SK-N-SH treated with all-trans-retinoic acid at 6 μM for 48 hours (cell line): ENCODE measurements at regions not wholly inside any gene's neighbourhood (a gene's known extent, or its start where the extent isn't known, plus 50 kb on each side); places are given as distances from the start of the nearest gene placed in this dataset.

Experiments used
- ARNTL ChIP-seq: fragments of 450-650 bp; formaldehyde crosslinking; IDR thresholded peaks from 2 replicates; pipeline ENCODE4 v1.5.0; 2020; ENCODE audit warnings: low read depth, mild to moderate bottlenecking, moderate library complexity, borderline replicate concordance
- CSDC2 ChIP-seq: fragments of 250-450 bp; sonication (Bioruptor Pico); IDR thresholded peaks from 2 replicates; pipeline ENCODE4 v1.5.0; 2020; ENCODE audit warnings: mild to moderate bottlenecking, moderate library complexity
- ESRRG ChIP-seq: fragments of 250-450 bp; sonication (Bioruptor Pico); IDR thresholded peaks from 2 replicates; pipeline ENCODE4 v1.6.1; 2021; ENCODE audit warnings: mild to moderate bottlenecking
- GLIS3 ChIP-seq: fragments of 250-450 bp; sonication (Bioruptor Pico); IDR thresholded peaks from 2 replicates; pipeline ENCODE4 v1.5.0; 2020; ENCODE audit warnings: mild to moderate bottlenecking, moderate library complexity
- PPARA ChIP-seq: fragments of 250-450 bp; sonication (Bioruptor Pico); IDR thresholded peaks from 2 replicates; pipeline ENCODE4 v1.5.0; 2020; ENCODE audit warnings: mild to moderate bottlenecking, borderline replicate concordance
- TOX ChIP-seq: fragments of 250-450 bp; sonication (Bioruptor Pico); IDR thresholded peaks from 2 replicates; pipeline ENCODE4 v1.8.0; 2021; ENCODE audit warnings: mild to moderate bottlenecking, moderate library complexity, borderline replicate concordance
- ZNF8 ChIP-seq: fragments of 450-650 bp; formaldehyde crosslinking; IDR thresholded peaks from 2 replicates; pipeline ENCODE4 v1.5.0; 2020; ENCODE audit warnings: mild to moderate bottlenecking, moderate library complexity
- TF ChIP-seq, protein P1 (sequence below): fragments of 250-450 bp; sonication (Bioruptor Pico); IDR thresholded peaks from 2 replicates; pipeline ENCODE4 v1.8.0; 2020; ENCODE audit warnings: mild to moderate bottlenecking, moderate library complexity, borderline replicate concordance
- TF ChIP-seq, protein P2 (sequence below): fragments of 250-450 bp; sonication (Bioruptor Pico); IDR thresholded peaks from 2 replicates; pipeline ENCODE4 v1.8.0; 2021; ENCODE audit warnings: low read depth, mild to moderate bottlenecking, moderate library complexity, borderline replicate concordance

DNA sequence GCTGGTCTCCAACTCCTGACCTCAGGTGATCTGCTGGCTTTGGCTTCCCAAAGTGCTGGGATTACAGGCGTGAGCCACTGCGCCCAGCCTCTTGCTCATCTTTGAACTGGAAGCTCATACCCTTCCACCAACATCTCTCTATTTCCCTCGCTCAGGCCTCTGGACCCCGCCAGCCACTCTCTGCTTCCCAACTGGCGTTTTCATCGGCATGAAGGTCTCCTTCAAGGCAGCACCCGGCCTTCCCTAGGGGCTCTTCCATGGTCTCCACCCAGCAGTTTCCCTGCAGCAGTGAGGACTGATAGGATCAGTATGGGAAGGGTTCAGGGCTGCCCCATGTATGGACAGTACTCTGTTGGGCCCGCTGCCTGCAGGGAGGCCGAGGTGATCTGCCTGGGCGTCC lies 65.8 kb upstream of the HS6ST1 start:
- no peak for TF ChIP-seq TOX (CRISPR knock-in tag)
- TF ChIP-seq ARNTL (CRISPR knock-in tag): no peak
- TF ChIP-seq, protein P1, sequence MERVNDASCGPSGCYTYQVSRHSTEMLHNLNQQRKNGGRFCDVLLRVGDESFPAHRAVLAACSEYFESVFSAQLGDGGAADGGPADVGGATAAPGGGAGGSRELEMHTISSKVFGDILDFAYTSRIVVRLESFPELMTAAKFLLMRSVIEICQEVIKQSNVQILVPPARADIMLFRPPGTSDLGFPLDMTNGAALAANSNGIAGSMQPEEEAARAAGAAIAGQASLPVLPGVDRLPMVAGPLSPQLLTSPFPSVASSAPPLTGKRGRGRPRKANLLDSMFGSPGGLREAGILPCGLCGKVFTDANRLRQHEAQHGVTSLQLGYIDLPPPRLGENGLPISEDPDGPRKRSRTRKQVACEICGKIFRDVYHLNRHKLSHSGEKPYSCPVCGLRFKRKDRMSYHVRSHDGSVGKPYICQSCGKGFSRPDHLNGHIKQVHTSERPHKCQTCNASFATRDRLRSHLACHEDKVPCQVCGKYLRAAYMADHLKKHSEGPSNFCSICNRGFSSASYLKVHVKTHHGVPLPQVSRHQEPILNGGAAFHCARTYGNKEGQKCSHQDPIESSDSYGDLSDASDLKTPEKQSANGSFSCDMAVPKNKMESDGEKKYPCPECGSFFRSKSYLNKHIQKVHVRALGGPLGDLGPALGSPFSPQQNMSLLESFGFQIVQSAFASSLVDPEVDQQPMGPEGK (CRISPR knock-in tag): no peak
- TF ChIP-seq, protein P2, sequence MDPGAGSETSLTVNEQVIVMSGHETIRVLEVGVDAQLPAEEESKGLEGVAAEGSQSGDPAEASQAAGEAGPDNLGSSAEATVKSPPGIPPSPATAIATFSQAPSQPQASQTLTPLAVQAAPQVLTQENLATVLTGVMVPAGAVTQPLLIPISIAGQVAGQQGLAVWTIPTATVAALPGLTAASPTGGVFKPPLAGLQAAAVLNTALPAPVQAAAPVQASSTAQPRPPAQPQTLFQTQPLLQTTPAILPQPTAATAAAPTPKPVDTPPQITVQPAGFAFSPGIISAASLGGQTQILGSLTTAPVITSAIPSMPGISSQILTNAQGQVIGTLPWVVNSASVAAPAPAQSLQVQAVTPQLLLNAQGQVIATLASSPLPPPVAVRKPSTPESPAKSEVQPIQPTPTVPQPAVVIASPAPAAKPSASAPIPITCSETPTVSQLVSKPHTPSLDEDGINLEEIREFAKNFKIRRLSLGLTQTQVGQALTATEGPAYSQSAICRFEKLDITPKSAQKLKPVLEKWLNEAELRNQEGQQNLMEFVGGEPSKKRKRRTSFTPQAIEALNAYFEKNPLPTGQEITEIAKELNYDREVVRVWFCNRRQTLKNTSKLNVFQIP (CRISPR knock-in tag): no peak
- no peak for TF ChIP-seq ESRRG
- no peak for TF ChIP-seq ZNF8 (CRISPR knock-in tag)
- no peak for TF ChIP-seq GLIS3 (CRISPR knock-in tag)
- no peak for TF ChIP-seq CSDC2
- TF ChIP-seq PPARA (CRISPR knock-in tag): no peak
